Gastrocnemius medialis (tissue), 4 donors: ENCODE measurements at regions not wholly inside any gene's neighbourhood (a gene's known extent, or its start where the extent isn't known, plus 50 kb on each side); places are given as distances from the start of the nearest gene placed in this dataset.

Experiments used
- CTCF ChIP-seq, 5 experiments: fragments of 450-650 bp in 3 of 5; fragments of 200-600 bp in 2 of 5; sonication (generic) in 2 of 5; IDR thresholded peaks in 4 of 5; conservative IDR thresholded peaks in 1 of 5; 1 replicate in 4 of 5; 2 replicates in 1 of 5; pipeline ENCODE4 v1.5.1; 2016 to 2019; ENCODE audit warnings: antibody characterized with exemption in 5 of 5, mild to moderate bottlenecking in 3 of 5, moderate library complexity in 3 of 5
- POLR2A ChIP-seq, 2 donors: fragments of 450-650 bp; IDR thresholded peaks; one replicate each; pipeline ENCODE4 v1.6.1; 2017; ENCODE audit warnings: antibody characterized with exemption in 2 of 2, mild to moderate bottlenecking in 2 of 2, moderate library complexity in 2 of 2

GRCh38 chrX:45710081-45710801 is 509.6 kb upstream of the DIPK2B start:
- TF ChIP-seq POLR2A (IDR thresholded peaks at IDR 0.05) (no peak), CTCF (IDR thresholded peaks at IDR 0.05 in 4 of 5, conservative IDR thresholded peaks at IDR 0.05 in 1 of 5) (no peak)
